Activated CD8-positive, alpha-beta memory T cell treated with anti-CD3 and anti-CD28 coated beads for 36 hours (primary cell): ENCODE measurements at regions not wholly inside any gene's neighbourhood (a gene's known extent, or its start where the extent isn't known, plus 50 kb on each side); places are given as distances from the start of the nearest gene placed in this dataset.
"Not testable (repeated sequence)": the region's sequence is repeated elsewhere in the genome, so short reads cannot be mapped to it uniquely, and the experiment has no call there.

Experiments used
- CTCF ChIA-PET: fragments of 350-600 bp; sonication (Branson Sonifier 250); formaldehyde crosslinking; loops from one replicate; lab custom pipeline; 2021; ENCODE audit warnings: antibody characterized with exemption; lab: Charles Lee
- POLR2A ChIA-PET: fragments of 350-600 bp; sonication (Branson Sonifier 250); formaldehyde crosslinking; loops from one replicate; lab custom pipeline; 2021; ENCODE audit warnings: antibody characterized with exemption; lab: Charles Lee

DNA sequence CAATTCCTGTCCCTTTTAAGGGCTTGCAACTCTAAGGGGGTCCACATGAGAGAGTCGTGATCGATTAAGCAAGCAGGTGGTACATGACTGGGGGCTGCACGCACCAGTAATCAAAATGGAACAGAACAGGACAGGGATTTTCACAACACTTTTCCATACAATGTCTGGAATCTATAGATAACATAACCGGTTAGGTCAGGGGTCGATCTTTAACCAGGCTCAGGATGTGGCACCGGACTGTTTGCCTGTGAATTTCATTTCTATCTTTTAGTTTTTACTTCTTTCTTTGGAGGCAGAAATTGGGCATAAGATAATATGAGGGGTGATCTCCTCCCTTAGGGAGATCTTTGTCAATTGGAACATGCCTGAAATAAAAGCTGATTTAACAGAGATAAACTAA is 370.1 kb downstream of the IPMK start:
- CTCF ChIA-PET, result no interaction called here
- POLR2A ChIA-PET, result no interaction called here

- ChIA-PET POLR2A (no interaction called here), CTCF (no interaction called here)
These were observed 373.3 kb downstream of the IPMK start for GRCh38 chr10:57894361-57894760.

GRCh38 chr10:57891201-57892006 is 376.3 kb downstream of the IPMK start:
- ChIA-PET CTCF (interaction anchor here (0.9 kb wide), 1 partner anchor 10 kb away, joined by 4 read pairs; no protein-coding TSS in a partner anchor), POLR2A (no interaction called here)

GRCh38 chr10:57890691-57891090 is 377.0 kb downstream of the IPMK start:
- POLR2A ChIA-PET, result no interaction called here
- CTCF ChIA-PET, result no interaction called here

DNA sequence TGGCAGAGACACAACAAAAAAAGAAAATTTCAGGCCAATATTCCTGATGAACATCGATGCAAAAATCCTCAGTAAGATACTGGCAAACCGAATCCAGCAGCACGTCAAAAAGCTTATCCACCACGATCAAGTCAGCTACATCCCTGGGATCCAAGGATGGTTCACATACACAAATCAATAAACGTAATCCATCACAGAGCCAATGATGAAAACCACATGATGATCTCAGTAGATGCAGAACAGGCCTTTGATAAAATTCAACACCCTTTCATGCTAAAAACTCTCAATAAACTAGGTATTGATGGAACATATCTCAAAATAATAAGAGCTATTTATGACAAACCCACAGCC is 382.1 kb downstream of the IPMK start:
- CTCF ChIA-PET, POLR2A ChIA-PET: not testable (repeated sequence)

- CTCF ChIA-PET, result no interaction called here
- POLR2A ChIA-PET, result no interaction called here
These were observed 382.6 kb downstream of the IPMK start for GRCh38 chr10:57884965-57885617.

- POLR2A ChIA-PET, result no interaction called here
- CTCF ChIA-PET, result no interaction called here
These were observed 383.3 kb downstream of the IPMK start for GRCh38 chr10:57884407-57884806.

GRCh38 chr10:57880446-57881227 is 387.1 kb downstream of the IPMK start:
- POLR2A ChIA-PET, result no interaction called here

GRCh38 chr10:57874810-57875209 is 392.9 kb downstream of the IPMK start:
- POLR2A ChIA-PET, result no interaction called here
- CTCF ChIA-PET, result no interaction called here

More at GRCh38 chr10:57880446-57881227, 387.1 kb downstream of the IPMK start:
- CTCF ChIA-PET, result interaction anchor here (1.0 kb wide), 1 partner anchor 11 kb away, joined by 4 read pairs; no protein-coding TSS in a partner anchor

- POLR2A ChIA-PET, result no interaction called here
These were observed 400.5 kb downstream of the IPMK start for GRCh38 chr10:57867241-57867640.

GRCh38 chr10:57864765-57865680 is 402.7 kb downstream of the IPMK start:
- ChIA-PET POLR2A (no interaction called here), CTCF (no interaction called here)

More at GRCh38 chr10:57867241-57867640, 400.5 kb downstream of the IPMK start:
- CTCF ChIA-PET, result no interaction called here

GRCh38 chr10:57849691-57850357 is 417.9 kb downstream of the IPMK start:
- ChIA-PET POLR2A (no interaction called here), CTCF (no interaction called here)

GRCh38 chr10:57846307-57847065 is 421.2 kb downstream of the IPMK start:
- ChIA-PET CTCF (no interaction called here), POLR2A (no interaction called here)

GRCh38 chr10:57844387-57844998 is 423.2 kb downstream of the IPMK start:
- POLR2A ChIA-PET, result no interaction called here
- CTCF ChIA-PET, result no interaction called here

GRCh38 chr10:57830877-57831560 is 436.7 kb downstream of the IPMK start:
- CTCF ChIA-PET, result no interaction called here
- POLR2A ChIA-PET, result no interaction called here

- POLR2A ChIA-PET, result no interaction called here
- CTCF ChIA-PET, result no interaction called here
These were observed 442.7 kb downstream of the IPMK start for GRCh38 chr10:57825015-57825414.

DNA sequence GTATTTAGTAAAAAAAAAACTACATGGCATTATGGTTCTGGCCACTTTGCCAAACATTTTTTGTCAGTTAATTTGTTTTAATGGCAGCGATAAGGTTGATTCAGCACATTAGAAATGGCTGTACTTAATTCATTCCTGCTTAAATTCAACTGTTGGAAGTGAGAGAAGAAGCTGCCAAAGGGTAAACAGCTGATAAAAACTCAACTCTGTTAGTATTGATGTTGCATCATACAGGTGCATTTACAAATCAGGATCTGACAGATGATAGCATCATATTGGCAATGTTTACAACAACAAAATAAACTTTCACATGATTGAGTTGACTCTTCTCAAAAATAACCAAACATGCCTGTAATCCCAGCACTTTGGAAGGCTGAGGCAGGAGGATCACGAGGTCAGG is 444.3 kb downstream of the IPMK start:
- ChIA-PET POLR2A (no interaction called here), CTCF (no interaction called here)
